Loucy (cell line): ENCODE measurements at regions not wholly inside any gene's neighbourhood (a gene's known extent, or its start where the extent isn't known, plus 50 kb on each side); places are given as distances from the start of the nearest gene placed in this dataset.

Experiments used
- H2AFZ ChIP-seq: fragments of 200-600 bp; sonication (generic); 2 replicates; pipeline ENCODE4 v1.6.0; 2016; ENCODE audit warnings: antibody characterized with exemption, mild to moderate bottlenecking, low read length, moderate library complexity
- H3F3A ChIP-seq: fragments of 200-600 bp; 2 replicates; pipeline ENCODE4 v1.6.0; 2016; ENCODE audit warnings: antibody characterized with exemption, low read depth, mild to moderate bottlenecking
- H3K27me3 ChIP-seq: fragments of 200-600 bp; sonication (generic); 2 replicates; pipeline ENCODE4 v1.6.1; 2014; ENCODE audit warnings: low read length, mild to moderate bottlenecking; ENCODE audit not compliant: insufficient read depth, poor library complexity, severe bottlenecking
- H3K36me3 ChIP-seq: fragments of 200-600 bp; sonication (generic); 2 replicates; pipeline ENCODE4 v1.6.1; 2016; ENCODE audit warnings: low read length; ENCODE audit not compliant: insufficient read depth
- H3K4me1 ChIP-seq: fragments of 200-600 bp; sonication (generic); 2 replicates; pipeline ENCODE4 v1.5.1; 2014; ENCODE audit warnings: low read length, mild to moderate bottlenecking; ENCODE audit not compliant: insufficient read depth, poor library complexity, severe bottlenecking
- H3K4me2 ChIP-seq: fragments of 200-600 bp; sonication (generic); 2 replicates; pipeline ENCODE4 v1.6.0; 2014; ENCODE audit warnings: antibody characterized with exemption, low read length, low read depth, mild to moderate bottlenecking; ENCODE audit not compliant: poor library complexity, severe bottlenecking
- H3K4me3 ChIP-seq: fragments of 200-600 bp; sonication (generic); 2 replicates; pipeline ENCODE4 v1.5.1; 2014; ENCODE audit warnings: low read length, mild to moderate bottlenecking, mixed read lengths; ENCODE audit not compliant: poor library complexity, severe bottlenecking
- H3K79me2 ChIP-seq: fragments of 200-600 bp; sonication (generic); 2 replicates; pipeline ENCODE4 v1.6.1; 2014; ENCODE audit warnings: low read length; ENCODE audit not compliant: insufficient read depth
- H3K9ac ChIP-seq: fragments of 200-600 bp; sonication (generic); 2 replicates; pipeline ENCODE4 v1.6.0; 2014; ENCODE audit warnings: mild to moderate bottlenecking, low read depth, low read length, moderate library complexity; ENCODE audit not compliant: poor library complexity, severe bottlenecking
- H3K9me2 ChIP-seq: fragments of 200-600 bp; sonication (generic); replicated peaks from 2 replicates; pipeline ENCODE4 v1.6.1; 2016; ENCODE audit warnings: low read depth, low read length, mixed read lengths
- H3K9me3 ChIP-seq: fragments of 200-600 bp; sonication (generic); 2 replicates; pipeline ENCODE4 v1.6.1; 2014; ENCODE audit warnings: mild to moderate bottlenecking, antibody characterized with exemption, low read length, low read depth; ENCODE audit not compliant: insufficient read depth
- H4K20me1 ChIP-seq: fragments of 200-600 bp; sonication (generic); 2 replicates; pipeline ENCODE4 v1.6.0; 2014; ENCODE audit warnings: antibody characterized with exemption, low read length, mild to moderate bottlenecking; ENCODE audit not compliant: insufficient read depth, poor library complexity, severe bottlenecking
- EZH2phosphoT487 ChIP-seq: fragments of 200-600 bp; IDR thresholded peaks from 2 replicates; pipeline ENCODE4 v1.6.1; 2018; ENCODE audit warnings: antibody characterized with exemption, mild to moderate bottlenecking, moderate library complexity, borderline replicate concordance
- TF ChIP-seq, protein P1 (sequence below): fragments of 200-600 bp; sonication (generic); conservative IDR thresholded peaks from 2 replicates; pipeline ENCODE4 v1.5.1; 2014; ENCODE audit warnings: mild to moderate bottlenecking, antibody characterized with exemption, low read length

DNA sequence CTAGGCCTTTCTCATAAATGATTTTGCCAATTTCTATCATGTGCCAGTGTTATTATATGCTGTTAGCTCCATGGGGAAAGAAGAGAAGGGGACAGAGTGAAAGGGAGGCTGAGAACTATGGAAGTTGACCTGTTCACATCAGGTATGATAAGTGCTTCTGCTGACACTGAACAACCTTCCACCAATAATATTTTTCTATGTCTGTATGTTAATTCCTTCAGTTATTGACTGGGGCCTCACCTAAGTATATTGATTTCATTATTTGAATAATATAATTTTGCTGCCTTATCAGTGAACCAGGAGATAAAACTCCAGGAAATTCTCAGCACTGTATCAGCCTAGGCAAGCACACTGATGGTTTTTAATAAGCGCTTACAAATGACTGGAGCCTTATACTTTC lies 262.8 kb downstream of the SNCA start:
- no peaks in the 10 kb centered on the region for H3K36me3 ChIP-seq
- H3K4me3 ChIP-seq = no peak overlapping the region
- no peaks in the 10 kb centered on the region for H3K4me1 ChIP-seq
- no peak overlapping the region for H2AFZ ChIP-seq
- TF ChIP-seq, protein P1, sequence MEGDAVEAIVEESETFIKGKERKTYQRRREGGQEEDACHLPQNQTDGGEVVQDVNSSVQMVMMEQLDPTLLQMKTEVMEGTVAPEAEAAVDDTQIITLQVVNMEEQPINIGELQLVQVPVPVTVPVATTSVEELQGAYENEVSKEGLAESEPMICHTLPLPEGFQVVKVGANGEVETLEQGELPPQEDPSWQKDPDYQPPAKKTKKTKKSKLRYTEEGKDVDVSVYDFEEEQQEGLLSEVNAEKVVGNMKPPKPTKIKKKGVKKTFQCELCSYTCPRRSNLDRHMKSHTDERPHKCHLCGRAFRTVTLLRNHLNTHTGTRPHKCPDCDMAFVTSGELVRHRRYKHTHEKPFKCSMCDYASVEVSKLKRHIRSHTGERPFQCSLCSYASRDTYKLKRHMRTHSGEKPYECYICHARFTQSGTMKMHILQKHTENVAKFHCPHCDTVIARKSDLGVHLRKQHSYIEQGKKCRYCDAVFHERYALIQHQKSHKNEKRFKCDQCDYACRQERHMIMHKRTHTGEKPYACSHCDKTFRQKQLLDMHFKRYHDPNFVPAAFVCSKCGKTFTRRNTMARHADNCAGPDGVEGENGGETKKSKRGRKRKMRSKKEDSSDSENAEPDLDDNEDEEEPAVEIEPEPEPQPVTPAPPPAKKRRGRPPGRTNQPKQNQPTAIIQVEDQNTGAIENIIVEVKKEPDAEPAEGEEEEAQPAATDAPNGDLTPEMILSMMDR = no peak
- TF ChIP-seq EZH2phosphoT487 = no peak
- no peak overlapping the region for H3K4me2 ChIP-seq
- no peaks in the 10 kb centered on the region for H3F3A ChIP-seq
- H3K79me2 ChIP-seq = no peaks in the 10 kb centered on the region
- no peaks in the 10 kb centered on the region for H3K9me3 ChIP-seq
- no peak overlapping the region for H3K9ac ChIP-seq
- no peaks in the 10 kb centered on the region for H3K27me3 ChIP-seq
- H3K9me2 ChIP-seq = no peaks in the 10 kb centered on the region
- H4K20me1 ChIP-seq = no peaks in the 10 kb centered on the region

DNA sequence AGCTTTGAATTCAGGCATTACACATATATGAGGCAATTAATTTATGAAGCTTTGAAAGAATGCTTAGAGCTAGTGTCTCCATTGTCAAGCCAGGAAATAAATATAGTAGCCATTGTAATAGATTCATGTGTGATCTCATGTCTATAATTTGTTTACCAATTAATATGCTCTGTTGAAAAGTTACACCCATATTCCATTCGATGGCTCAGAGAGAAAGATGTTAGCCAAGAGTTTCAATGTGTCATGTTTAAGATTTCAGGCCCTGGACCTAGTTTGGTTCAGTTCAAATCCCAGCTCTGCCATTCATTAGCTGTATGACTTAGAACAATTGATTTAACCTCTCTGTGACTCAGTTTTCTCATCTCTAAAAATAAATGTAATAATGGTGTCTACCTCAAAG lies 263.3 kb downstream of the SNCA start:
- H3K79me2 ChIP-seq = no peaks in the 10 kb centered on the region
- H3F3A ChIP-seq = no peaks in the 10 kb centered on the region
- H3K9me3 ChIP-seq = no peaks in the 10 kb centered on the region
- no peak overlapping the region for H3K4me2 ChIP-seq
- TF ChIP-seq, protein P1 = no peak
- no peak for TF ChIP-seq EZH2phosphoT487
- no peaks in the 10 kb centered on the region for H3K9me2 ChIP-seq
- no peaks in the 10 kb centered on the region for H3K36me3 ChIP-seq
- no peaks in the 10 kb centered on the region for H3K27me3 ChIP-seq
- H4K20me1 ChIP-seq = no peaks in the 10 kb centered on the region
- H2AFZ ChIP-seq = no peak overlapping the region
- H3K9ac ChIP-seq = no peak overlapping the region
- no peak overlapping the region for H3K4me3 ChIP-seq
- no peaks in the 10 kb centered on the region for H3K4me1 ChIP-seq

DNA sequence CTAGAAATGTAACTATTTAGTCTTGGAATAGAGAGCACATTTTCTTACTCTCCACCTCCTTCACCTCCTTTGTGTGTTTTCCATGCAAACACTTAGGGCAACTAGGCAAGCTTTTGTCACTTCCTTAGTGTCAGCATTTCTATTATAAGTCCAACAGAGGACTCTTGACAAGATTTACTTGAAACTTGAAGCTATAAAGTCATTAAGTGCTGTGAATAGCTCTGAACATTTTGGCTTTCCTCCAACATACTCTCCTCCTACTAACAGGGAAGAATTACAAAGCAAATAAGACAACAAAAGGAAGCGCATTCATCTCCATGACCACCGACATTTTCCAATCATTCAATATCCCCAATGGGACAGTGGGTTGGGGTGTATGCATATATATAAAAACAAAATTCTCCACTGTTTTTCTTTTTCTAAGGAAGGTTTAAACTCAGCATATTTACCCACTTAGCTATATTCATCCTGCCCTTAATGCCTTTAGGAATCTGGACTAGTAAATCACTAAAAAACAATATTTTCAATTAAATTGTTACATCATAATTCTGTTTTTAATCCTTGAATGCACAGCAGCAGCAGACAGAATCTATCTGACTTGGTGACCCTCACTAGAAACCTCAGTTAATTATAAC lies 264.6 kb downstream of the SNCA start:
- H3K9me3 ChIP-seq = no peaks in the 10 kb centered on the region
- H4K20me1 ChIP-seq = no peaks in the 10 kb centered on the region
- H3F3A ChIP-seq = no peaks in the 10 kb centered on the region
- no peaks in the 10 kb centered on the region for H3K4me1 ChIP-seq
- no peak overlapping the region for H3K9ac ChIP-seq
- H3K9me2 ChIP-seq = no peaks in the 10 kb centered on the region
- H3K27me3 ChIP-seq = no peaks in the 10 kb centered on the region
- TF ChIP-seq, protein P1 = no peak
- TF ChIP-seq EZH2phosphoT487 = no peak
- H3K4me2 ChIP-seq = no peak overlapping the region
- no peak overlapping the region for H3K4me3 ChIP-seq
- no peak overlapping the region for H2AFZ ChIP-seq
- H3K36me3 ChIP-seq = no peaks in the 10 kb centered on the region
- H3K79me2 ChIP-seq = no peaks in the 10 kb centered on the region
